SK-N-SH treated with all-trans-retinoic acid at 6 μM for 48 hours (cell line): ENCODE measurements at regions not wholly inside any gene's neighbourhood (a gene's known extent, or its start where the extent isn't known, plus 50 kb on each side); places are given as distances from the start of the nearest gene placed in this dataset.

Experiments used
- ARNTL ChIP-seq: fragments of 450-650 bp; formaldehyde crosslinking; IDR thresholded peaks from 2 replicates; pipeline ENCODE4 v1.5.0; 2020; ENCODE audit warnings: low read depth, mild to moderate bottlenecking, moderate library complexity, borderline replicate concordance
- BACH2 ChIP-seq: fragments of 250-450 bp; sonication (Bioruptor Pico); IDR thresholded peaks from 2 replicates; pipeline ENCODE4 v1.9.0; 2021; ENCODE audit warnings: mild to moderate bottlenecking, borderline replicate concordance
- OSR1 ChIP-seq: fragments of 250-450 bp; sonication (Bioruptor Pico); IDR thresholded peaks from 2 replicates; pipeline ENCODE4 v1.8.0; 2022; ENCODE audit warnings: moderate library complexity, mild to moderate bottlenecking, inconsistent platforms
- PPARA ChIP-seq: fragments of 250-450 bp; sonication (Bioruptor Pico); IDR thresholded peaks from 2 replicates; pipeline ENCODE4 v1.5.0; 2020; ENCODE audit warnings: mild to moderate bottlenecking, borderline replicate concordance
- RARB ChIP-seq: fragments of 250-450 bp; sonication (Bioruptor Pico); IDR thresholded peaks from 2 replicates; pipeline ENCODE4 v1.8.0; 2021; ENCODE audit warnings: mild to moderate bottlenecking, moderate library complexity
- SNAI2 ChIP-seq: fragments of 250-450 bp; sonication (Bioruptor Pico); IDR thresholded peaks from 2 replicates; pipeline ENCODE4 v1.5.0; 2020; ENCODE audit warnings: mild to moderate bottlenecking, moderate library complexity
- TOX ChIP-seq: fragments of 250-450 bp; sonication (Bioruptor Pico); IDR thresholded peaks from 2 replicates; pipeline ENCODE4 v1.8.0; 2021; ENCODE audit warnings: mild to moderate bottlenecking, moderate library complexity, borderline replicate concordance
- ZFP3 ChIP-seq: fragments of 250-450 bp; sonication (Bioruptor Pico); IDR thresholded peaks from 2 replicates; pipeline ENCODE4 v1.5.0; 2020; ENCODE audit warnings: mild to moderate bottlenecking, moderate library complexity
- ZFP30 ChIP-seq: fragments of 450-650 bp; formaldehyde crosslinking; IDR thresholded peaks from 2 replicates; pipeline ENCODE4 v1.5.0; 2022; ENCODE audit warnings: mild to moderate bottlenecking, moderate library complexity
- ZNF70 ChIP-seq: fragments of 450-650 bp; formaldehyde crosslinking; IDR thresholded peaks from 2 replicates; pipeline ENCODE4 v1.5.0; 2020; ENCODE audit warnings: mild to moderate bottlenecking, moderate library complexity
- TF ChIP-seq, protein P1 (sequence below): fragments of 250-450 bp; sonication (Bioruptor Pico); IDR thresholded peaks from 2 replicates; pipeline ENCODE4 v1.8.0; 2020; ENCODE audit warnings: mild to moderate bottlenecking, moderate library complexity, borderline replicate concordance

DNA sequence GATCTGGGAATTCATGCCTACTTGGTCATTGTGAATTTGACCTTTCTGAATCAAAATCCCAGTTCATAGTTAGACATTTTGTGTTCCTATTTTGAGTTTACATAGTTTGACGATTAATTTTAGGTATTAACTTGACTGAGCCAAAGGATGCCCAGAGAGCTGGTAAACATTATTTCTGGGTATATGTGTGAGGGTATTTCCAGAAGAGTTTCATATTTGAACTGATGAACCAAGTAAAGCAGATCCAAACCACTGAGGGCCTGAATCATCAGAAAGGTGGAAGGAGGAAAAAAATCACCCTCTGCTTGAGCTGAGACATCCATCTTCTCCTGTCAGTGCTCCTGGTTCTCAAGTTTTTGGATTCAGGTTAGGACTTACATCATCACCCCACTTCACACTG, 116.6 kb downstream of the CYSLTR2 start:
- TF ChIP-seq OSR1 (no peak), RARB (no peak), ZFP30 (CRISPR knock-in tag) (no peak), ZFP3 (CRISPR knock-in tag) (no peak), SNAI2 (CRISPR knock-in tag) (no peak), BACH2 (CRISPR knock-in tag) (no peak), TOX (no peak), ARNTL (CRISPR knock-in tag) (no peak), PPARA (CRISPR knock-in tag) (no peak), ZNF70 (CRISPR knock-in tag) (no peak)
- TF ChIP-seq, protein P1, sequence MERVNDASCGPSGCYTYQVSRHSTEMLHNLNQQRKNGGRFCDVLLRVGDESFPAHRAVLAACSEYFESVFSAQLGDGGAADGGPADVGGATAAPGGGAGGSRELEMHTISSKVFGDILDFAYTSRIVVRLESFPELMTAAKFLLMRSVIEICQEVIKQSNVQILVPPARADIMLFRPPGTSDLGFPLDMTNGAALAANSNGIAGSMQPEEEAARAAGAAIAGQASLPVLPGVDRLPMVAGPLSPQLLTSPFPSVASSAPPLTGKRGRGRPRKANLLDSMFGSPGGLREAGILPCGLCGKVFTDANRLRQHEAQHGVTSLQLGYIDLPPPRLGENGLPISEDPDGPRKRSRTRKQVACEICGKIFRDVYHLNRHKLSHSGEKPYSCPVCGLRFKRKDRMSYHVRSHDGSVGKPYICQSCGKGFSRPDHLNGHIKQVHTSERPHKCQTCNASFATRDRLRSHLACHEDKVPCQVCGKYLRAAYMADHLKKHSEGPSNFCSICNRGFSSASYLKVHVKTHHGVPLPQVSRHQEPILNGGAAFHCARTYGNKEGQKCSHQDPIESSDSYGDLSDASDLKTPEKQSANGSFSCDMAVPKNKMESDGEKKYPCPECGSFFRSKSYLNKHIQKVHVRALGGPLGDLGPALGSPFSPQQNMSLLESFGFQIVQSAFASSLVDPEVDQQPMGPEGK (CRISPR knock-in tag): no peak
